NCI-H2029 (cell line): ENCODE measurements at regions not wholly inside any gene's neighbourhood (a gene's known extent, or its start where the extent isn't known, plus 50 kb on each side); places are given as distances from the start of the nearest gene placed in this dataset.

Experiments
- DNase-seq: peaks from one replicate; lab custom pipeline; 2025; lab: John Stamatoyannopoulos, UW

GRCh38 chr7:18201350-18201749, 173.7 kb upstream of the PRPS1L1 start:
- DNase-seq, result no peak

- peak; percentile 22 for DNase-seq
These were observed 174.8 kb upstream of the PRPS1L1 start for GRCh38 chr7:18202315-18203045.

- no peak for DNase-seq
These were observed 178.7 kb upstream of the PRPS1L1 start for GRCh38 chr7:18206331-18206730.

- no peak for DNase-seq
These were observed 181.3 kb upstream of the PRPS1L1 start for GRCh38 chr7:18208921-18209320.

GRCh38 chr7:18210377-18210776, 182.7 kb upstream of the PRPS1L1 start:
- no peak for DNase-seq

GRCh38 chr7:18210788-18211187, 183.1 kb upstream of the PRPS1L1 start:
- no peak for DNase-seq

GRCh38 chr7:18212308-18212707, 184.7 kb upstream of the PRPS1L1 start:
- no peak for DNase-seq

- DNase-seq, result no peak
These were observed 185.1 kb upstream of the PRPS1L1 start for GRCh38 chr7:18212758-18213157.

GRCh38 chr7:18213652-18214051, 186.0 kb upstream of the PRPS1L1 start:
- DNase-seq, result no peak

- DNase-seq, result no peak
These were observed 188.6 kb upstream of the PRPS1L1 start for GRCh38 chr7:18216270-18216669.

- no peak for DNase-seq
These were observed 194.0 kb upstream of the PRPS1L1 start for GRCh38 chr7:18221377-18222293.

- DNase-seq, result no peak
These were observed 195.0 kb upstream of the PRPS1L1 start for GRCh38 chr7:18222636-18223035.

GRCh38 chr7:18224138-18224537, 196.5 kb upstream of the PRPS1L1 start:
- no peak for DNase-seq

- DNase-seq, result no peak
These were observed 197.4 kb upstream of the PRPS1L1 start for GRCh38 chr7:18225067-18225466.

GRCh38 chr7:18226598-18226997, 199.0 kb upstream of the PRPS1L1 start:
- DNase-seq, result no peak

- DNase-seq, result no peak
These were observed 201.0 kb upstream of the PRPS1L1 start for GRCh38 chr7:18228686-18229085.

GRCh38 chr7:18230271-18230670, 202.6 kb upstream of the PRPS1L1 start:
- no peak for DNase-seq

GRCh38 chr7:18231854-18232253, 204.2 kb upstream of the PRPS1L1 start:
- DNase-seq, result no peak

- DNase-seq, result no peak
These were observed 206.9 kb upstream of the PRPS1L1 start for GRCh38 chr7:18234519-18234918.

- DNase-seq, result no peak
These were observed 208.2 kb upstream of the PRPS1L1 start for GRCh38 chr7:18235819-18236218.

GRCh38 chr7:18239212-18239611, 211.6 kb upstream of the PRPS1L1 start:
- DNase-seq, result no peak

GRCh38 chr7:18241543-18242231, 214.0 kb upstream of the PRPS1L1 start:
- no peak for DNase-seq

GRCh38 chr7:18243731-18244130, 216.1 kb upstream of the PRPS1L1 start:
- no peak for DNase-seq
